GM21390 (cell line): ENCODE measurements at regions not wholly inside any gene's neighbourhood (a gene's known extent, or its start where the extent isn't known, plus 50 kb on each side); places are given as distances from the start of the nearest gene placed in this dataset.
"Not testable (repeated sequence)": the region's sequence is repeated elsewhere in the genome, so short reads cannot be mapped to it uniquely, and the experiment has no call there.

ENCODE experiments used
- ATAC-seq: cut with Tn5 transposase; IDR thresholded peaks from one replicate; pipeline ENCODE4 v1.9.1; 2021; ENCODE audit not compliant: unreplicated experiment

GRCh38 chr4:162847945-162848549 lies 318.6 kb downstream of the NAF1 start:
- ATAC-seq, result peak; percentile 51

DNA sequence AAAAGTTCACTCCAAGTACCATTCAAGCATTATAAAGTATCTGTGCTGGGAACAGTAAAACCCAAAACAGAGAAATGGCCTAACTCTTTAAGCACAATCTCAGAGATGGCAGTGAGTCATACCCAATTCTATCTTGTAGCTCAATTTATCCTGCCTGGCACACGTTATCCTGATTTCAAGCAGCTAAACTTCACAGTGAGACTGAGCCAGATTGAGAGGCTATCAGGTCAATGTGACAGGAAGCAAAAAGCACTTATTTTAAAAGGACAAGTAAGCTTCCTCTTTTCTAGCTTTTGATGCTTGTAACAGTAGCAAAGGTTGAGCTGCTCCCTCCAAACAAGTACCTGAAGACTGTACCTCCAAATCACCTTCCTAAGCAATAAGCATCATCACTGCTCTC lies 324.9 kb downstream of the NAF1 start:
- ATAC-seq, result no peak

DNA sequence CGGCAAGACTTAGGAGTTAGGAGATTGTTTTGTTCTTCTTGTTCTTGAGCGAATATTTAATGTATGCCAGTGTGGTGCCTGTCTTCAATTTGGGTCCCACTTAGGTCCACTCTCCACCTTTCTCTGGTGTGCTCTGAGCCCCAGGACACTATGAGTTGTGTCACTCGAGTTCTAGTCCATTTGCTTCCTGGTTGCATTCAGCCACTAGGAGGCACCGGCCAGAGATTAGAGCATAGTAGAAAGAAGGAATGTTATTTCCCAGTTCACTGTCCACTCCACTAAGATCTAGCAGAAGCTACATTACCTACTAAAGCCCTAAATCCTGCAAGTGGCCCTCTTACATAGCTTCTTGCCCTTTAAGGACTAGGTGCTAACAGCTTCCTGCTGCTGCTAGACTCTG lies 326.9 kb downstream of the NAF1 start:
- ATAC-seq, result no peak

DNA sequence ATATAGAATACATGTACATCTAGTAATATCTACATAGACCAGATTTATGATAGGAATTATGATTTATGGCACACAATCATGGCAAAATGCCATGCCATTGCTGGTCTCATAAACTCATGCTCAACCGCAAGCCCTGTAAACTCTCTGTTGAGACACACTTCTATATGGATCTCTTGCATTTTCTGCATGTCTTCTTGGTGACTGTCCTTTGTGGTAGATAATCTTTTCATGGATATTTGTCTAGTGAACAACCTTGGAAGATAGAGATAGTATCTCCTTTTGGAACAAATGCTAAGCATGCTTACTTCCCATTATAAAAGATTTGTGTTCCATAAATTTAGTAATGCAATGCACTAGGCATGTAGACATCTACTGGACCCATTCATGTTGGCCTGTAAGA lies 328.0 kb downstream of the NAF1 start:
- no peak for ATAC-seq

- ATAC-seq, result no peak
Observed at GRCh38 chr4:162837679-162838078, 329.0 kb downstream of the NAF1 start.

- ATAC-seq, result no peak
Observed at GRCh38 chr4:162837241-162837640, 329.4 kb downstream of the NAF1 start.

DNA sequence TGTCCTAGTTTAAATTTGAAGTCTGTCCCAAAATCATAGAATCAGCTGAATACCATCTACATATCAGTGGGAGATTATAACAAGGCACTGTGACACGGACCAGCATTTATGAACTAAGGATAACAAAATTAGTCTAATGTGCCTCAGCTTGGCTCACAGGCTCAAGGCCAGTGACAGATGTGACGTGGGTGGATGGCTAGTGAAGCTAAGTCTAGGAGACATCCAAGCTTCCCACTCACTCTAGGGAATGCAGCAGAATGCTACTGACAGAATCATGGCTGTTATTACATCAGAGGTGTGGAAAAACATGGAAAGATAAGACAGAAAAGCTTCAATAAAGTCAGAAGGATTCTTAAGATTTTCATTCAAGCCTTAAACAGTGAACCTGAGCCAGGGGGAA lies 329.9 kb downstream of the NAF1 start:
- ATAC-seq, result no peak

- not testable (repeated sequence) for ATAC-seq
Observed at GRCh38 chr4:162836258-162836657, 330.4 kb downstream of the NAF1 start.

DNA sequence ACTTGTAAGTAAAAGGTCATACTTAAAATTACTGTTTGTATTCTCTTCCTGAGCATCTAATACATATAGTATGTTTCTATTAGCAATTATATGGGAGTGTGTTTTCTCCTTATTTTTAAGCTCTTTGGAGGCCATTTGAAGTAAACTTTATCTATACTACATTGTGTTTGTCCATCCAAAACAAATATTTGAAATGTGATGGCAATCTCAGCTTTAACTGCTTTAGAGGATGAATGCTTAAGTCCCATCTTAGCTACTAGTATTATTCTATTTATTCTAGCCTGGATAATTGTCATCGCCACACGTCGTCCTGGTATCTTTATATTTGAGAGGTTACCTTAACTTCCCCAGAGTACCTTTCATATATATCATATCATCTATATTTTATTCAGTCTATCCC lies 335.8 kb downstream of the NAF1 start:
- ATAC-seq, result no peak

DNA sequence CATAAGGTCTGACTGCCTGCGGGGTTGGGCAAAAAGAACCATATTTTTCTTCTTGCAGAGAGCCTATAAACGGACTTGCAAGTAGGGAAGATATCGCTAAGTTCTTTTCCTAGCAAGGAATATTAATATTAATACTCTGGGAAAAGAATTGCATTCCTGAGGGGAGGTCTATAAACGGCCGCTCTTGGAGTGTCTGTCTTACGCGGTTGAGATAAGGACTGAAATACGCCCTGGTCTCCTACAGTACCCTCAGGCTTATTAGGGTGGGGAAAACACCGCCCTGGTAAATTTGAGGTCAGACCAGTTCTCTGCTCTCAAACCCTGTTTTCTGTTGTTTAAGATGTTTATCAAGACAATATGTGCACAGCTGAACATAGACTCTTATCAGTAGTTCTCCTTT lies 349.3 kb downstream of the NAF1 start:
- ATAC-seq, result not testable (repeated sequence)

- no peak for ATAC-seq
Observed at GRCh38 chr4:162804351-162804924, 362.3 kb downstream of the NAF1 start.

- ATAC-seq, result no peak
Observed at GRCh38 chr4:162803378-162803777, 363.3 kb downstream of the NAF1 start.

DNA sequence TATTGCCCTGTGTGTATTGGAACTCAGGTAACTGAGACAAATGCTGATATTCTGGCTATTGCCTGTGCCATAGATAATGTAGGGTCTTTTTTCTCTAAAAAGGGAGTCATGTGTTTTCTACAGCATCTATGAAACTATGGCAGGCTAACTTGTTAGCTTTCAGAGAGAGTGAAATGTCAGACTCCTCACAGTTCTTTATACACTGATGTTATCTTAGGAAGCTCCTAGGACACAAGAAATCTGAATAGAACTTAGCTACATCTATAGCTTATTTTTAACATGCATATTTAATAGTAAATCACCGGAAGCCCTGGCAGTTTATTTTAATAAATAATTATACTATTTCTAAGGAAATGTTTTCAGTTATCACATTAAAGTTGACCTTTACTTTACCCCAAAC lies 369.6 kb downstream of the NAF1 start:
- ATAC-seq, result no peak

DNA sequence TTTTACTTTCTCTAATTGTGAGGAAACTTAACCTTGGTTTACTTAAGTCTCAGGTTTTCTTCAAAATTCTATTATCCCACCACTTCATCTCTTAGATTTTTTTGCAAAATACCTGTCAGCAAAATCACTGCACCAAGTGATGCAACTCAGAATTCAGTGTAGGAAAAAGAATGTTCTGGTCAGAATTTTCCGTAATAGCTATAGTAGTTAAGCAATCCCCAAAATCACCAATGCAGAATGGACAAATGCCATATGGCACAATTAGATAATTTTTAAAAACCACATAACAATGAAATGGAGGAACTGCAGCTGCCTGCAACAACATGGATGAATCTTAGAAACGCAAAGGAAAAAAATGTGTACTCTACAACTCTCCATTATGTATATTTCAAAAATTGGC lies 373.1 kb downstream of the NAF1 start:
- ATAC-seq, result no peak

GRCh38 chr4:162793004-162793403 lies 373.7 kb downstream of the NAF1 start:
- ATAC-seq, result no peak

- ATAC-seq, result no peak
Observed at GRCh38 chr4:162791226-162791625, 375.5 kb downstream of the NAF1 start.

- ATAC-seq, result no peak
Observed at GRCh38 chr4:162787120-162787519, 379.6 kb downstream of the NAF1 start.

GRCh38 chr4:162782778-162783525 lies 383.7 kb downstream of the NAF1 start:
- ATAC-seq, result no peak

DNA sequence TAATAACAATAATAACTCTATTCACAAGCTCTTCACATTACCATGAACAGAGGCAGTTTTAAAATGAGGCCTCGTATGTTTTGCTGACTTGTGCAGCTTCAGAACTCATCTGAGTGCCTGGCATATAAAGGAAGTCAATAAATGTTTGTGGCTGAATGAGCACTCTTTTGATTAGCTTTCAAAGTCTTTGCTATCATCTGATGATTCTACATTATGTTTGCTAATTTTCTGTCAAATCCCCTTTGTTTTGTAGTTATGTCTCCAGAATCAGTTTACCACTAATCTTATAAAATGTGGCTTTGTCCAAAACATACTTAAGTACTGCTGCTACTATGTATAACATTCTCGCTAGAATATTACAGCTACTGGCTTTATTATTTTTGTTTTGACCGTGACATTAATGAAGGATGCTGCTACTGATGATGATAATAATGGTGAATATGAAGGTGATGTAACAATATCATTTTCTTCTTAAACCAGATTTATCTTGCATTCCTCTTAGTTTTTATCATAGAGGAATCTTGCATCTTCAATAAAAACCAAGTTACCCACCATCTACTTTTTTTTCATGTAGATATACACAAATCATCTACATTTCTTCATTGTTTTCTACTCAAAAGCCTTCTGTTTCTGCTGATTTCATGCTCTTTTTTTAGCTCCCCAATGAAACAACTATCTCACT lies 384.5 kb downstream of the NAF1 start:
- no peak for ATAC-seq

DNA sequence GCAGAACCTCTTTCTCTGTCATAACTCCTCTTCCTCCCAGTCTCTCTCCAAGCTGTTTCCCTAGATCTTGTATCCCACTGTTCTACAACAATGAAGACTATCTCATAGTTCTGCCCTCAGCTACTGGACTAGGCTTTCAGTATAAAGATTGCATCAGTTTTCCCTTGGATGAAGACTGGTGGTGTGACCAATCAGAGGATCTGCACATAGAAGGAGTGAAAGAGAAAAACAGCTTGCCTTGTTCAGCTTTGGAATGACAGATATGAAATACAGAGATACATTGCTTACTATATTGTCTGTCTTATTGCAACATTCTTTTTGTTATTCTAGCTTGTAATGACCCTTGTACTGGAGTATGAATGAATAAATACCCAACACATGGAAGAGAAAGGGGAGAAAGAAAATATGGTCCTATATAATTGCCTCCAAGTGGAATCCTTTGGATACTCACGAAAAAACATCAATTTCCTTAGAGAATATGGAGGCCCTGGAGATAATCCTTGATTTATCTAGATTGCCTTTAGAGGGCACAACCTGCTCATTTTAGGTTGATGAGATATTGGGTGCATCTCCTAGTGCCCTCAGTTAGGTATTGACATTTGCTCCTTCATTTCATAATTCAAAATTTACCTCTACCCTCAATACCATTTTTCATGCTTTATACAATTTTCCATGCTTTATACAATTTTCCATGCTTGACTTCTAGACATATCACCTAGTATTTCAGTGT lies 395.8 kb downstream of the NAF1 start:
- no peak for ATAC-seq

GRCh38 chr4:162767083-162767482 lies 399.6 kb downstream of the NAF1 start:
- ATAC-seq, result no peak
